Stimulated activated CD4-positive, alpha-beta T cell treated with anti-CD3 and anti-CD28 coated beads, TNF-alpha, amount 100 ng/mL, for 24 hours (primary cell): ENCODE measurements at regions not wholly inside any gene's neighbourhood (a gene's known extent, or its start where the extent isn't known, plus 50 kb on each side); places are given as distances from the start of the nearest gene placed in this dataset.
"Not testable (repeated sequence)": the region's sequence is repeated elsewhere in the genome, so short reads cannot be mapped to it uniquely, and the experiment has no call there.

Experiments
- DNase-seq, 3 experiments: peaks; one replicate each; pipeline ENCODE4 v3.0.0-alpha.2; 2020; ENCODE audit warnings: low read depth in 3 of 3

DNA sequence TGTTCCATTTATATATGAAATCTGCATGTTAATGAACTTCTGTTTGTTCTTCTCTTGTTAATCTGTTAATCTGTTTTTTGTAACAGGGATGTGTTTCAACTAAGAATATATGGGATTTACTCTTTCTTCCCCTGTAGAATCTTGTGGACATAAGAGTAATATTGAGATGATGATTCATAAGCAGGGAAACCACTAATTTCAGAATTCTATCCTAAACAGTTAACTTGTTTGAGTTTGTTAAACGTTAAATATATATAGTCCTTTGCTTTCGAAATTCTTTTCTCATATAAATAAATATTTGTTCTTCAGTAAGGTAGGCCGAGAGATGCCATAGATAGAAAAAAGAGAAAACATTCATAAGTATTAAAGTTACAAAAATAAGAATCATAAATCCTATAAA lies 1052.2 kb upstream of the SPRY2 start:
- DNase-seq, result no peak

- DNase-seq, result no peak
Observed at GRCh38 chr13:81388400-81388799, 1047.5 kb upstream of the SPRY2 start.

DNA sequence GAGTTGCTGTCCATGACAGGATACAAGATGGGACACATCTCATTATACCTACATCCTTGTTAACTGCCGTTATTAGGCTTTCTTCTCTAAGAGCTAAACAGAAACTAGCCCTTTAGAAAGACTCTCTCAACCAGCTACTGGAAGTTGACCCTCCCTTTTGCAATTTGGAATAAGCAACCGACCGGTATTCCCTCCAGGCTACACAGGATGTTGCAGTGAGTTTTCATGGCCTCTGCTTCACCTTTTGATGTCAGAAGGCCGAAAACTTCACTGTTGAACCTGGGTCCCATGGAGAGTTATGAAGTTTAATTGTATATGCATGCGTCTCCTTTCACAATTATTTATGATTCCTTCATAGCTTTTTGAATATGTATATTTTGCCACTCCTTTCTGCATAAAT lies 1042.5 kb upstream of the SPRY2 start:
- no peak for DNase-seq

DNA sequence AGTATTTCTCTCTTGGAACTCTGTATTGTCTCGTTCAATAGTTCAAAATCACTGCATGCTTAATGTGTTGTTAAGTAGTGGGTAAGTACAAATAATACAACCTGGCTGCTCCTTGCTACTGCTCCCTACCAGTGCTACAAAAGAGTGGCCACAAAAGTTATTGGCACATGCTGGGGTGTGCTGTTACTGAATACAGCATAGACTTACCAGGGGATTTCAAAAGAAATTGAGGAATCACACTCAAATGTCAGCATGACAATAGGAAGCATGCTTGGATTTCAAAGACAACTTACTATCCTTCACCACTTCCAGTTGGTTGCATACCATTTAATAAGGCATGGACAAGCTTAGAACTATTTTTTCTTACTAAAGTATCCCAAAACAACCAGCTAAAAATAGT lies 1041.3 kb upstream of the SPRY2 start:
- DNase-seq, result no peak

DNA sequence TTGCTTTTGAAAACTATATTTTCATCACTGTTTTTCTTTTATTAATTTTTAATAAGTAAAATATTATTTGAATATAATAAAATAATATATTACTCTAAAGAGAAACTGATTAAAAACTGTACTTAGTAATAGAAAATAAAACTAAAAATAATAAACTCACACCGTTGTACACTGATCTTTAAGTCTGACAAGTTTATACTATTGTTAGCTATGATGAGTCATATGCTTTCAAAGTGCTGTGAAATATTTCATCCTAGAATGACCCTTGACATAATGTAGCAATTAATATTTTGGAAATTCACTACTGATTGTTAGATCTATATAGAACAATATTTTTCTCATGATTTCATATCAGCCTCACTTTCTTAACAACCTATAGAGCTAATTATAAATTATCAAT lies 1040.6 kb upstream of the SPRY2 start:
- DNase-seq, result no peak

DNA sequence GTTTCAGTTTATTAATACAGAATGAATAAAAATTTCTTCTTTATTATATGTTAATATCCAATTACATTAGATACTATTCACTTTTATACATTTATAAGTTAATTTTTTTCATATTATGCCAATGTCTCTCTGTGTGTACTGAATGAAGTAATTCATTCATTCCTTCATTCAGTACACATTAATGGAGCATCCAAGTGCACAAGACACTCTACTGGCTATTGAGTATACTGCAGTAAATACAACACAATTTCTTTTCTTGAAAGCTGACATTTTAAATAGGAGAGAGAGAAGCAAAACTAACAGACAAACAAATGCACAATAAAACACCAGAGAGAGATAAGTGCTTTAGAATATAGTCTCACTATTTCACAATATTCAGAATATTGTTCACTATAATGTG lies 1038.3 kb upstream of the SPRY2 start:
- no peak for DNase-seq

DNA sequence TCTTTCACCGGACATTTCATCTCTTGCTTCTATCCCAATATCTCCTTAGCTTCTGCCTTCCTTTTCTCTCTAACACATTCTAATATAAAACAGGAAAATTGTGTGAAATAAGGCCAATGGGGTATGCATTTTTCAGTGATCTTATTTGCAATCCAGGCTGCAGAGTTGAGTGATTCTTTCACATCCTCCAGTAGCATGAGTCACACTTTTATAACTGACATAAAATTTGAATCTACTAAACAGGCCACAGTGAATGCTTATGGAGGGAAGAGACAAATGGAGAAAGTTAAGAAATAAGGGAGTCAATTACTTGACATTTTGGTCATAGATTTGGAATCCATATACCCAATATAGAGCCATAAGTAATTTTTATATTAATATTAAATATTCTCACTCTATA lies 1037.0 kb upstream of the SPRY2 start:
- no peak for DNase-seq

DNA sequence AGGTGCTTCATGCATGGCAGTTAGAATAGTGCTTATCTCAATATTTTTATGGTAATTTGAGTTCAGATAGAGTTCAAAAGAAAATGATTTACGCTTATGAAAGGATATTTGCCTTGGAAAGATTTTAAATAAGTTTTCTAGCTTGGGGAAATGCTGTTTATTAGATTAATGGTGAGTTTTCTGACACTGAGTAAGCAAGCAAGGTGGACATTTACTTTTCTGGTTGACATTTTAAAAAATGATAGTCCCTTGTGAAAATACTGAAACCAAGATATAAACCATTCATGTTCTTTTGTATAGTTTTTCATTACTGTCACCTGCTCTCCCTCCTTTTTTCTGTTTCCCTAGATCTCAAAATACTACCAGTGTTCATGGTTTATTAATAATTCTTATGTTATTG lies 1034.8 kb upstream of the SPRY2 start:
- no peak for DNase-seq

DNA sequence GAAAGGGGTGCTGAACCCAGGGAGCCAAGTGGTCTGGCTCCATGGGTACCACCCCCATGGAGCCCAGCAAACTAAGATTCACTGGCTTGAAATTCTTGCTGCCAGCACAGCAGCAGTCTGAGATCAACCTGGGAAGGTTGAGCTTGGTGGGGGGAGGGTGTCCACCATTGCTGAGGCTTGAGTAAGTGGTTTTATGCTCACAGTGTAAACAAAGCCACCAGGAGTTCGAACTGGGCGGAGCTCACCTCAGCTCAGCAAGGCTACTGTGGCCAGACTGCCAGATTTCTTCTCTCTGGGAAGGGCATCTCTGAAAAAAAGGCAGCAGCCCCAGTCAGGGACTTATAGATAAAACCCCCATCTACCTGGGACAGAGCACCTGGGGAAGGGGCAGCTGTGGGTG lies 1021.8 kb upstream of the SPRY2 start:
- not testable (repeated sequence) for DNase-seq

- DNase-seq, result no peak
Observed at GRCh38 chr13:81350056-81350455, 1009.1 kb upstream of the SPRY2 start.

- DNase-seq, result not testable (repeated sequence)
Observed at GRCh38 chr13:81340118-81341069, 999.5 kb upstream of the SPRY2 start.

DNA sequence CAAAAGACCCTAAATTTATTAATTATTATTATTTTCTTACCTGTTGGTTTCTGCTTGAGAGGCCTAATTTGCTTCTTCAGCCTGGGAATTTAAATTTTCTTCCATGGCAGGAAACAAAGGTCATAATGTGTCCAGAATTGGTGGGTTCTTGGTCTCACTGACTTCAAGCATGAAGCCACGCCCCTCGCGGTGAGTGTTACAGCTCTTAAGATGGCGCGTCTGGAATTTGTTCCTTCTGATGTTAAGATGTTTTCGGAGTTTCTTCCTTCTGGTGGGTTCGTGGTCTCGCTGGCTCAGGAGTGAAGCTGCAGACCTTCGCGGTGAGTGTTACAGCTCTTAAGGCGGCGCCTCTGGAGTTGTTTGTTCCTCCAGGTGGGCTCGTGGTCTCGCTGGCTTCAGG lies 998.7 kb upstream of the SPRY2 start:
- DNase-seq, result not testable (repeated sequence)

- DNase-seq, result no peak
Observed at GRCh38 chr13:81334481-81334880, 993.6 kb upstream of the SPRY2 start.

DNA sequence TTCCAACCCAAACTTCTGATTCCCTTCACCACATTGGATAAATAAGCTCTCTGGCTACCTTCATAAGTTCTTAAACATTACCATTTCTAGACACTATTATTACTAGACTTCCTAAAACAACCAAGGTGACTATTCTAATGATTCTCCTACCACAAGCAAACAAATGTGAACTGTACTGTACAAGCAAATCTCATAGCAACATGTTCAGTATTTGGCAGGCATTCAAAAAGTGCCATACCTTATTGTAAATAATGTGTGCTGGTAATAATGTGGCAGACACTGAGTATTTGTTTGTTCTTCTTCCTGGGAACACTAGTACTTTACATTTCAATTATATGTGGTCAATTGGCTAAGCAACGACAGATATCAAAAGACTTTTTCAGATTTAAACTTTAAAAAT lies 986.0 kb upstream of the SPRY2 start:
- DNase-seq, result no peak

- DNase-seq, result no peak
Observed at GRCh38 chr13:81320516-81320915, 979.6 kb upstream of the SPRY2 start.

GRCh38 chr13:81319351-81319750 lies 978.4 kb upstream of the SPRY2 start:
- DNase-seq, result no peak

- no peak for DNase-seq
Observed at GRCh38 chr13:81318231-81319019, 977.5 kb upstream of the SPRY2 start.

GRCh38 chr13:81314461-81314860 lies 973.5 kb upstream of the SPRY2 start:
- no peak for DNase-seq

- DNase-seq, result no peak
Observed at GRCh38 chr13:81305928-81306327, 965.0 kb upstream of the SPRY2 start.

- no peak for DNase-seq
Observed at GRCh38 chr13:81304121-81304659, 963.3 kb upstream of the SPRY2 start.

DNA sequence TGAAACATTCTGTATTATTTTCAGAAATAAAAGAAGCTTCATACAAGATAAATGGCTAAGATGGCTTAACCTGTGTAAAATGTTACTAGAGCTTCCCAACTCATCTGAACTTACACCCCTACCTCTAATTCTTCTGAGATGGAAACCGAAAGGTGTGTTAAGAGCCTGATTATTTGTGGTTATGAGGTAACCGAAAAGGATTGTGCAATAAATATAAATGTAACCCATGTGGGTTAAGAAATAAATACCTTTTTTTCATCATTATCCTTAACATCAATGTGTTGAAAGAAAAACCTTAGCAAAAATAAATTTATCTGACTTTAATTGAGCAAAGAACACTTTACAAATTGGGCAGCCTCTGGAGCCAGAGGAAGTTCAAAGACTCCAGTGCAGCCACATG lies 961.8 kb upstream of the SPRY2 start:
- DNase-seq, result no peak

- DNase-seq, result no peak
Observed at GRCh38 chr13:81302125-81302524, 961.2 kb upstream of the SPRY2 start.

- DNase-seq, result no peak
Observed at GRCh38 chr13:81295177-81295576, 954.3 kb upstream of the SPRY2 start.
